A204.1 (cell line): ENCODE measurements at regions not wholly inside any gene's neighbourhood (a gene's known extent, or its start where the extent isn't known, plus 50 kb on each side); places are given as distances from the start of the nearest gene placed in this dataset.

Experiments
- FAIRE-seq: peaks from 2 replicates; lab custom pipeline; 2012; peaks lifted over from hg19 to GRCh38; lab: Jason Lieb, UNC

- no peak for FAIRE-seq
Observed at GRCh38 chr13:107028751-107029150, 460.8 kb upstream of the ARGLU1 start.

DNA sequence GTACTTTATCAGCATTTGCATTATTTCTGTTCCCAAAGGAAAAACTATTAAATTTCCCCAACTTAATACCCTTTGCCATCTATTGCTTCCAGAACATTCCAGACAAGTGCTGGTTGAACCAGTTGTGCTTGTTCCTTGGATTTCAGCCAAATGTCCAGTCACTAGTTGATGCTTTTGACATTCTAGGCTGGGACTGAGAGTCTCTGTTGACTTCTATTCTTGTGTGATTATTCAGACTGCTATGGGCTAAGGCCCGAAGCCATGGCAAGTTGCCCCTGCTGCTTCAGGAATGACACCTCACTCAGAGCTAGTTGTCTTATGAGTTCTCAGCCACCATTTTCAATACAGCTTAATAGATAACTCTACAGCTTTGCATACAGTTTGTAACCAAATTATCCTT is 458.1 kb upstream of the ARGLU1 start:
- FAIRE-seq: no peak

DNA sequence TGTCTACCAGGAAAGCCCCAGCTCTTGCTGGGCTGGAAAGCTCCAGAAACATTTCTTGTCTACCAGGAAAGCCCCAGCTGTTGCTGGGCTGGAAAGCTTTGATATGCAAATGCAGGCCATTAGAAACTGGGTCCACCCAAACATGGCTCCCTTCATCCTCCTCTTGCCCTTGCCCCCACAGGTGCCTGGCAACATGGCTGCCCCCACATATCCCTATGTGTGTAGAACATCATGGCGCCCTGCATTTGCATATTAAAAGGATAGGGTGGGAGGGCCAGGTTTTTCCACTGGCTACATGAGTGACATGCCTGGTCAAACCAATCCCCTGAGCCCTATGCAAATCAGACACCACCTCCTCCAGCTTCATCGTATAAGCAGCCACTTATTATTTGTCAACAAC is 455.4 kb upstream of the ARGLU1 start:
- no peak for FAIRE-seq

GRCh38 chr13:107020393-107020792 is 452.5 kb upstream of the ARGLU1 start:
- FAIRE-seq: no peak

GRCh38 chr13:107018285-107018684 is 450.3 kb upstream of the ARGLU1 start:
- FAIRE-seq: no peak

GRCh38 chr13:107006661-107007060 is 438.7 kb upstream of the ARGLU1 start:
- FAIRE-seq: no peak

DNA sequence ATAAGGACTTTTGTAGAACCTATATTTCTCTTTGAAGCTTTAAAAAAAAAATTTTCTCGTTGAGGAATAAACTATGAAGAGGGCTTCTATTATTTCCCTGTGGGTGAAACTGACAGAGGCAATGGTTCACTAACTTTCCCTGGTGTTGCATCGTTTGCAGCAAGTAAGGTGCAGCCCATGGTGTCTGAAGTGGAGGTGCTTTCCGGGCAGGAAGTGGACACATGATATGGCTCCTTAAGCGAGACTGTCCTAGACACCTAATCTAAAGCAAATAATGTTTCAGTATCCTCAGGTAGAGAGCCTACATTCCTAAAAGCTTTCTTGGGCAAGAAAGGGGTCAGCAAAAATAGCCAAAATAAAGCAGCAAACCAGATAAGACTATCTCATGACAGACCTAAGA is 437.6 kb upstream of the ARGLU1 start:
- FAIRE-seq: no peak

- FAIRE-seq: no peak
Observed at GRCh38 chr13:107003911-107004310, 436.0 kb upstream of the ARGLU1 start.

DNA sequence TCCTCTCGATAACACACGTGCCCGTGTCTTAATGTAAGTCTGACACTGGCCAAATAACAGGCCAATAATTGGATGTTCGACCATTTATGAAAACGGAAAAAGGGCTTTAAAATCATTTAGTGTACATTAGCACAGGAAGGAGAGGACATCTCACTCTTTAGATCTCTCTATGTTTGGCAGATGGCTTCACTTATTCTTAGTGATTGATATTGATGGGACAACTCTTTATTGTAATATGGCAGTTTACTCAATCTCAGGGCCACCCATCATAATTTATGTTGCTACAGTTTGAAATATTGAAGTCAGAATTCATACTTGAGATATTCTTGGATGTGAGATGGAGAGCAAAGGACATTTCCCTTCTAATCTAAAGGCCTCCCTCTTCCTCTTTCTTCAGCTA is 430.7 kb upstream of the ARGLU1 start:
- FAIRE-seq: no peak

DNA sequence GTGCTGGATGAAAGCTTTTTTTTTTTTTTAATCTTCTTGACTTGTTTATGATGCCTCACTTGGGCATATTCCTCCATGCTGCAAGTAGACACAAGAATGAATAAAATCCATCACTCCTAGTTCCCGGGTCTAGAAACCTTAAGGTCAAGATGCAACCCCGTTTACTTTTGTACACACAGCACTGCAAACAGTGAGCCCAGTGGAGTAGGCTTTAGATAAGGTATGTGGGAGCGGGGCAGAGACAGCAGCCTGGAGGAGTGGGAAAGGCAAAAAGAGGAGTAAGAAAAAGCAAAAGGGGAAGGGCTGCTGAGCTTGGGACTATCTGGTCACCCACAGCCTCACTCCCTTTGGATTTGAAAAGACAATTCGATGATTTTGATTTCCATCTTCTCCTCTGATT is 429.8 kb upstream of the ARGLU1 start:
- no peak for FAIRE-seq

- no peak for FAIRE-seq
Observed at GRCh38 chr13:106996867-106997618, 429.1 kb upstream of the ARGLU1 start.

DNA sequence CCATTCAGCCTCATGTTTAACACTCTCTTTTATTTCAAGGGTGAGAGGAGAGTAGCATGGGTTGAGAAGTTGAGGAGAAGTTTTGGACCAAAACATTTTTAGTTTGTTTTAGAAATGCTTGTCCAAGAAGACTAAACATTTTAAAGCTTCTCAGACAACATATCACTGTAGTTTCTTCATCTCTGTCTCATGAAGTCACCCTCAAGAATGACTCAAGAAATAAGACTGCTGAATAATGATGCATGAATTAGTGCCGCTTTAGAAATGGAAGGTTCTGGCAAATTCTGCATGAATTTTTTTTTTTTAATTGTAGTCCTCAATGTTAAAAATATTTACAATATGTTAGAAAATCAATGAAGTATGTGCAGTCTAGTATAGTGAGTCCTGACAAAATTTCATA is 422.7 kb upstream of the ARGLU1 start:
- no peak for FAIRE-seq

- FAIRE-seq: no peak
Observed at GRCh38 chr13:106989876-106990275, 421.9 kb upstream of the ARGLU1 start.

GRCh38 chr13:106987427-106987785 is 419.5 kb upstream of the ARGLU1 start:
- FAIRE-seq: no peak

DNA sequence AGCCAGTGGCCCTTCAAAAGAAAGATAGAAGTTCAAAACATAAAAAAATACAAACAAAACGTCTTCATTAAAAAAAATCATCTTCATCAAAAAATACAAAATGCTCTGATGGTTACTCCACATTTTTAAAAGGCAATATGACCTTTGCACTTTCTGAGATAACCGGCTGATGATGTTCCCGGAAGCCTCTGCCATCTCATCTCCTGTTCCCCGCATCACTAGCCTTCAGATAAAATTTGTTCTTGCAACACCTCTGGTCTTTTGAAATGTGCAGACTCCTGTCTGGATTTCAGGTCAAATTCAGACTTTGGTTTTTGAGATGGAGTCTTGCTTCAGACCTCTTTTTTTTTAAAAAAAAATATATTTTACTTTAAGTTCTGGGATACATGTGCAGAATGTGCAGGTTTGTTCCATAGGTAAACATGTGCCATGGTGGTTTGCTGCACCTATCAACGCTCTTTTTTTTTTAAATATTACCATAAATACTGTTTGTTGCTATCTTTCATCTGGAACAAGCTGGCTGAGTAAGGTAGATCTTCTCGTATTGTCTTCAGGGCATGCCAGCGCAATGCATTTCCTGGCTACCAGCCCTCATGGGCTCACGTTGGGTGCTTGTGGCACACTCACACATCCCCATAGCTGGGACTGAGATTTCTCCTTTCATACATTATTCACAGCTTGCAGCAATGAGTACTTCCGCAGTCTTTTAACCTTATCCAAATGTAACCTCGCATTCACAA is 418.9 kb upstream of the ARGLU1 start:
- FAIRE-seq: no peak

DNA sequence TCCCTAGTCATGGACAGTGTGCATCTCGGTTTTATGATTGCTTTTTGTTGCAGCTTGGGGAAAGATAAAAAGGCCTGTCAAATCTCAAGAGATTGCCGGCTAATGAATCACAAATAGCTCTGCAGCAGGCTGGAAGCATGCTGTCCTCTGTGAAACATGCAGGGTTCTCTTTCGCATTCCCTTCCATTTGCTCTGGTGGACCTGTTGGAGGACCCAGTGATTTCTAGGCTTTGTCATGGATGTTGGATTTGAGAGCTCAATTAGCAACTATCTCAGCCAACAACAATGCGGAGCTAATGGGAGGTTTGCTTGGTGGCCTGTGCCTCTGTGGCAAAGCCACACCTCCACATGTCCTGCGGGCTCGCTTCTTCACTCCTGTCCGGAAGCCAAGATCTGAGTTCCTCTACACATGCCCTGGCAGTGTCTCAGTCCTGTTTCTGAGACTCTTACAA is 418.1 kb upstream of the ARGLU1 start:
- FAIRE-seq: no peak

- no peak for FAIRE-seq
Observed at GRCh38 chr13:106985481-106985880, 417.5 kb upstream of the ARGLU1 start.

DNA sequence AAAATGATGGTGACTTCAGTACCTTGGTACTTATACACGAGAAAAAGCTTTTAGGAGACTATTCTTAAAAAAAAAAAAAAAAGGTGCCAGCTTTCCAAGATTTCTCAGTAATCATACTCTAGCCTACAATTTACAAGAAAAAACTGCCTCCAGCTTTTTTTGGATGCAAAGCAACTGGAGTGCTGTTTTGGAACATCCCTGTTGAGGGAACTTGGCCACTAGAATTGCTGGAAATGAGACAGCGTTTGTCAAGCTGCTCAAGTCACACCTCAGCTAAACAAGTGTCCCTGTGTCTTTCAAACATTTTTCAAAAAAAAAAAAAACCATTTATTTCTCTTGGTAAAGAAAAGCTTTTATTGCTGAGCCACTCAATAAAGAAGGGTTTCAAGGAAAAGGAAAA is 413.1 kb upstream of the ARGLU1 start:
- no peak for FAIRE-seq

DNA sequence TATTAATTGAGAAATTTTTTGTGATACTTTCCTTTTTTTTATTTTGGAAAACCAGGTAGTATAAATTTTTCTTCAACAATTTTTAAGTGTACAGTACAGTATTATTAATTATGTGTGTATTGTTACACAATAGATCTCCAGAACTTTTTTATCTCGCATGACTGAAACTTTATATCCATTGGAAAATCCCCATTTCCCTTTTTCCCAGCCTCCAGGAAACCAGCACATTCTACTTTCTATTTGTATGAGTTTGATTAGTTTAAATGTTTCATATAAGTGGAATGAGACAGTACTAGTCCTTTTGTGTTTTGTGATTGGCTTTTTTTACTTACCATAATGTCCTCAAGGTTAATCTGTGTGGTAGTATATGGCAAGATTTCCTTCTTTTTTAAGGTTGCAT is 399.5 kb upstream of the ARGLU1 start:
- FAIRE-seq: no peak

DNA sequence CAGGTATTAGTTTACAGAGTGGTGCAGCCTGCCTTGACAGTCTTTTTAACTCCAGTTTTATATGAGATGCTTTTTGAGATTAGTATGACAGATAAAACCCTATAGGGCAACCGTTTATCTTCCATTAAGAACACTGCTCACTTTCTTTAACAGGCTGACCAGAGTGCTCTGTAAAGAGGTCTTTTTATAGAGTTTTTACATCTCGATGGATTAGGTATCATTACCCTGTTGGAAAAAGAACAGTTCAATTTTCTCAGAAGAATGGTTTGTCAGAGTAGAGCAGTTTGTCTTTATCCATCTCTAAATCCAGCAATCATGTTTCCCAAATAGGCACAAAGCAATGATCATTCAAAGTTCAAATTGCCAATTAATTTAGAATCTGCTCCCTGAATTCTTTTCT is 395.2 kb upstream of the ARGLU1 start:
- FAIRE-seq: no peak

DNA sequence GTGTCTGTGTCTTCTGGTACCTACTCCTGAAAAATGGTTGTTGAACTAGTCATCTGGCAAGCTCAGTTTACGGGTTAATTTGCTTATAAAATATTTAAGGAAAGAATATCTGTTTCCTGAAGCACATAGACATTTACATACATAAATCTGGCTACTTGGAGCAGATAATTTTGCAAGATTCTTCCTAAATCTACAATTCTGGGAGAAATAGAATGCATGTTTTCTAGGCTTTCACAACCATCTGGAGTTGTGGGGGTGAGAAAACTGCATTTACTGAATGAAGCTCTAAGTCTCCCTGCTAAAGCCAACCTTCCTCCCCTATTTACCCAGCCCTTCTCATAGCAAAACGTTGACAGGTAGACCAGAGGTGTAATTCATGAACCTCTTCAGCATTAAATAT is 393.7 kb upstream of the ARGLU1 start:
- FAIRE-seq: no peak

- FAIRE-seq: no peak
Observed at GRCh38 chr13:106961216-106961615, 393.3 kb upstream of the ARGLU1 start.

GRCh38 chr13:106958621-106959048 is 390.7 kb upstream of the ARGLU1 start:
- no peak for FAIRE-seq

DNA sequence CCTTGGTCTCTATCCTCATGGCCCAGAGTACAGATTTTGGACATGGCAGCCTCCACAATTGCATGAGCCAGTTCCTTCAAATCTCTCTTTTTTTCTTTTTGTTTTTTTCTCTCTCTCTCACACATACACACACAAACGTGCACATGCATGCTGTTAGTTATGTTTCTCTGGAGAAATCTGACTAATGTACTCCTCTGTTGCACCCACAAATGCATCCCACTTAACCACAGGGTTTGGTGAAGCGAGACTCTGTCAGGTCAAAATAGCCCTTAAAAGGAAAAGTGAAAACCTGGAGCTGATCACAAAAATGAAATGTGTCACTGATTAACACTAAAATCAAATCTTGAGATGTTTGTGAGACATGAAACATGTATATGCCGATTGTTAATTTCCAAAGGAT is 374.6 kb upstream of the ARGLU1 start:
- no peak for FAIRE-seq
